Activated CD8-positive, alpha-beta memory T cell treated with anti-CD3 and anti-CD28 coated beads, Interleukin-2, amount 10 ng/mL, durations not matched to agents 7 days and 5 days (primary cell): ENCODE measurements at regions not wholly inside any gene's neighbourhood (a gene's known extent, or its start where the extent isn't known, plus 50 kb on each side); places are given as distances from the start of the nearest gene placed in this dataset.

Source experiments
- ATAC-seq: fragments of 150-1000 bp; cut with Tn5 transposase; one replicate; pipeline ENCODE4 v1.10.0; 2021; ENCODE audit warnings: moderate library complexity
- CTCF ChIA-PET: fragments of 350-600 bp; sonication (Branson Sonifier 250); formaldehyde crosslinking; loops from one replicate; lab custom pipeline; 2021; ENCODE audit warnings: antibody characterized with exemption; lab: Charles Lee
- DNase-seq: peaks from one replicate; pipeline ENCODE4 v3.0.0-alpha.2; 2020
- H3K27ac Mint-ChIP-seq: one replicate; pipeline ENCODE4 v1.8.0; 2021; ENCODE audit warnings: mild to moderate bottlenecking, mixed read lengths
- H3K27me3 Mint-ChIP-seq: one replicate; pipeline ENCODE4 v1.8.0; 2021; ENCODE audit warnings: mixed read lengths
- H3K36me3 Mint-ChIP-seq: one replicate; pipeline ENCODE4 v1.8.0; 2021; ENCODE audit warnings: mild to moderate bottlenecking, mixed read lengths
- H3K4me1 Mint-ChIP-seq: one replicate; pipeline ENCODE4 v1.8.0; 2021; ENCODE audit warnings: mixed read lengths
- H3K4me3 Mint-ChIP-seq: one replicate; pipeline ENCODE4 v1.8.0; 2021; ENCODE audit warnings: mild to moderate bottlenecking, moderate library complexity, mixed read lengths
- H3K9me3 Mint-ChIP-seq: one replicate; pipeline ENCODE4 v1.8.0; 2022; ENCODE audit warnings: low read depth, mixed read lengths

DNA sequence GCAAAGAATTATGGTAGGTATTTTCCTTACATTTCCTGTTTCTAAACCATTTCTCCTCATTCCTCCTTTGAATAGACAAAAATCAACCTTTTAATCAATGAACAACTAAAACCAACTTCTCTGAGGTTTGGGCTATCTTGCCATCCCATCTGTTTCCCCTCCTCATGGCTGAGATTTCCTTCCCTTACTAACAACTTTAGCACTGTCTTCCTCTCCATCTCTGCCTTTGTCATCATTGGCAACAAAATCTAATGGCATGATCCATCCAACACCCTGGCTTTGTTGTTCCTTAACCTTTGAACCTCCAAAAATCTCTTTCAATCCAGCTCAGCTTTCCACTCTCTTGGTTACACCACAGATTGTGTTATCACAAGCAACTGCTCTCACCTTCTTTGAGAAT lies 95.3 kb upstream of the FAM136A start:
- ATAC-seq: no peak
- H3K36me3 Mint-ChIP-seq: no peaks in the 10 kb centered on the region
- H3K4me1 Mint-ChIP-seq: no peaks in the 10 kb centered on the region
- no peak overlapping the region for H3K27ac Mint-ChIP-seq
- no peak for DNase-seq
- H3K9me3 Mint-ChIP-seq: no peaks in the 10 kb centered on the region
- no peak overlapping the region for H3K4me3 Mint-ChIP-seq
- H3K27me3 Mint-ChIP-seq: peaks cover 44% of the 10 kb centered on the region
- CTCF ChIA-PET: no interaction called here

DNA sequence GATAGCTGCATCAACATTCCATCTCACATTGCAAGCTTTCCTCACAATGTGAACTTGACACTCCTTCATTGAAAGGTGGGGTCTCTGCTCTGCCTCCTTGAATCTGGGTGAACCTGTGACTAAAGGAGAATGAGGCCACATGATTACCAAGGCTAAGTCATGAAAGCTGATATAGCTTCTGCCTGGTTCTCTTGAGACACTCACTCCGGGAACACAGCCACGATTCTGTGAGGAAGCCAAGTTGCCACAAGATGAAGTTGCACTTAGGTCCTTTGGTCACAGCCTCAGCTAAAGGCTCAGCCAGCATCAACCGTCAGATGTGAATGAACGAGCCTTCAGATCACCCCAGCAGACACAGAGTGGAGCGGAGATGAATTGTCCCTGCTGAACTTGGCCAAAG lies 94.7 kb upstream of the FAM136A start:
- no peak for ATAC-seq
- DNase-seq: no peak
- Mint-ChIP-seq H3K4me3 (no peak overlapping the region), H3K9me3 (no peaks in the 10 kb centered on the region), H3K36me3 (no peaks in the 10 kb centered on the region), H3K27me3 (peaks cover 39% of the 10 kb centered on the region), H3K4me1 (no peaks in the 10 kb centered on the region), H3K27ac (no peak overlapping the region)
- CTCF ChIA-PET: no interaction called here

- Mint-ChIP-seq H3K9me3 (no peaks in the 10 kb centered on the region), H3K4me1 (no peaks in the 10 kb centered on the region), H3K36me3 (no peaks in the 10 kb centered on the region), H3K4me3 (no peak overlapping the region), H3K27me3 (peaks cover 34% of the 10 kb centered on the region), H3K27ac (no peak overlapping the region)
- ATAC-seq (no peak), DNase-seq (no peak)
- CTCF ChIA-PET: interaction anchor here (0.6 kb wide), 1 partner anchor 82 kb away, joined by 3 read pairs; no protein-coding TSS in a partner anchor
These were observed 92.0 kb upstream of the FAM136A start for GRCh38 chr2:70393881-70394280.

- H3K9me3 Mint-ChIP-seq: no peaks in the 10 kb centered on the region
- H3K36me3 Mint-ChIP-seq: no peaks in the 10 kb centered on the region
- CTCF ChIA-PET: no interaction called here
- H3K4me1 Mint-ChIP-seq: no peaks in the 10 kb centered on the region
- peaks cover 34% of the 10 kb centered on the region for H3K27me3 Mint-ChIP-seq
- ATAC-seq (no peak), DNase-seq (no peak)
- no peak overlapping the region for H3K4me3 Mint-ChIP-seq
- no peak overlapping the region for H3K27ac Mint-ChIP-seq
These were observed 90.1 kb upstream of the FAM136A start for GRCh38 chr2:70391988-70392387.

DNA sequence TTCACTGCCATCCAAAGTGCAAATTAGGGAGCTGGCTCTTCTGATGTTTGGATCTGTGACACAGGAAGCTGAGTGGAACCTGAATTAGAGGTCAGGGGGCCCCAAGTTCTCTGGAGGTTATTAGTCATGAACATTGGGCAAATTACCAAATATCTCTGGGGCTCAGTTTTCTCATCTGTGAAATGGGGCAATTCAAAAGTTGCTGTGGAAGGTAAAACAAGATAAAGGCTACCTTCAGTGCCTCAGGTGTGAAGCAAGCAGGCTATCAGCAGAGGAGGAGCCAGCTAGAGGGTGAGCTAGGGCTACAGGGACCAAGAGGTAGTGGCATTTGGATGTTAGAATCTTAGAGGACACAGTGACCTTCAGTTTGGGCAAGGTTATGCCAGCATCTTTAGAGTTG lies 89.4 kb upstream of the FAM136A start:
- CTCF ChIA-PET: no interaction called here
- peaks cover 29% of the 10 kb centered on the region for H3K27me3 Mint-ChIP-seq
- H3K4me3 Mint-ChIP-seq: no peak overlapping the region
- DNase-seq (no peak), ATAC-seq (no peak)
- no peak overlapping the region for H3K27ac Mint-ChIP-seq
- H3K4me1 Mint-ChIP-seq: no peaks in the 10 kb centered on the region
- H3K9me3 Mint-ChIP-seq: no peaks in the 10 kb centered on the region
- no peaks in the 10 kb centered on the region for H3K36me3 Mint-ChIP-seq

- Mint-ChIP-seq H3K9me3 (no peaks in the 10 kb centered on the region), H3K4me3 (no peak overlapping the region), H3K4me1 (no peaks in the 10 kb centered on the region), H3K27ac (no peak overlapping the region), H3K36me3 (no peaks in the 10 kb centered on the region), H3K27me3 (peaks cover 22% of the 10 kb centered on the region)
- DNase-seq: no peak
- no peak for ATAC-seq
- CTCF ChIA-PET: no interaction called here
These were observed 86.9 kb upstream of the FAM136A start for GRCh38 chr2:70388813-70389212.

DNA sequence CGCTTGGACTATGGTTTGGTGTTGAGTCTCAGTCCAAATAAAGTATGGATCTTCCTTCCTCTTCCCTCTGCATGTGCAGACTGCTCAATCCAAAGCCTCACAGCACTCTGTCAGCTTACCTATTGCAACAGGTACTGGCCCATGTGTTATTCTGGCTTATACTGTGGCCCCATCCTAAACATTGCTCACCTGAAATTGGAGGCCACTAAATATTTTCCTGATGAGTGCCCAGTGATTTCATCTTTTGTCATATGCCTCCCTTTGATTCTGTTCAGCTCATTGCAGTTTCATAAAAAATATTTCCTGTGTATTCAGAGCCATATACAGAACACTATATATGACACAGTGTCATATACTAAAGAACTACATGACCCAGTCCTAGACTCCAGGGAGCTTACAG lies 86.3 kb upstream of the FAM136A start:
- H3K4me1 Mint-ChIP-seq: no peaks in the 10 kb centered on the region
- no peaks in the 10 kb centered on the region for H3K36me3 Mint-ChIP-seq
- CTCF ChIA-PET: no interaction called here
- no peak overlapping the region for H3K27ac Mint-ChIP-seq
- peaks cover 27% of the 10 kb centered on the region for H3K27me3 Mint-ChIP-seq
- no peaks in the 10 kb centered on the region for H3K9me3 Mint-ChIP-seq
- DNase-seq: no peak
- no peak overlapping the region for H3K4me3 Mint-ChIP-seq
- ATAC-seq: no peak

DNA sequence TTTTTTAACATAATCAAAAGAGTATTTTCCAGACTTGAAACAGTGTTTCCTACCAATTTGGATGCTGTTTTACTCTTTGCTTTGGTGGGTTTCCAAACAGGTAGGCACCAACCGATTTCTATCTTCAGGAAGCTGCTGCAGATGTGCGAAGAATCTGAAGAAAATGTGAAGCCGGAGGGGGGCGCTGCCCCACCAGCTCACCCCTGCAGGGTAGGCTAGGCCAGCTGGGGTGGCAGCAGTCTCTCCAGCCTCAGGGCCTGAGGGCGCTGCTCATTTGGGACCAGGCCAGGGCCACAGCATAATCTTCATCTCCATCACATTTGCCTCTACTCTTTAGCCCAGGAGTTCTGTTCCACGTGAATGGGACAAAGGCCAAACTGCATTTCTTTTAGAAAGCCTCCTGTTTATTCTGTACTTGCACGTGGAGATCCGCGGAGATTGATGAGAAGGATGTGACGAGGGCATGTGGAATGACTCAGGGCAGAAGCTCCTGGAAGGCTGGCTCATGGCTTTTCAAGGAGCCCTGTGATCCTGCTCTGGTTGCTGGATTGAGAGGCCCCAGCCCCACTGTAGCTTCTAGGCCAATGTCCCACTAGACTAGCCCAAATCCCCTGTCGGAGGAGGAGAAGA lies 84.2 kb upstream of the FAM136A start:
- DNase-seq: no peak

DNA sequence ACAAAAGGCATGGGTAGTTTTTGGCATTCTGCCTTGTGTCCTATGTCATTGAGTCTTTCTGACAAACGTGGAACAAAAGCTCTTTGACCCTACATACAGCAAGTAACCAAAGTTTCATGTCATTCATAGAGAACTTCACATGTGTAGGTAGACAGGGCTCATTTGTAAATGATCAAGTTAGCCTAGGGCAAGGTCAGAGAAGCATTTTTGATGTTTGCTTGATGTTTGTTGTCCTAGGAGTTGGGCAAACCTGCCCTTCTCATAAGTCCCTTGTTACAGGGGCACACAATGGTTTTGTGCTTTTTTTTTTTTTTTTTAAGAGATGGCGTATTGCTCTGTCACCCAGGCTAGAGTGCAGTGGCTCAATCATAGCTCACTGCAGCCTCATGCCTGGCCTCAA lies 83.3 kb upstream of the FAM136A start:
- Mint-ChIP-seq H3K4me3 (no peak overlapping the region), H3K36me3 (no peaks in the 10 kb centered on the region), H3K9me3 (no peaks in the 10 kb centered on the region), H3K27ac (no peak overlapping the region), H3K4me1 (peaks cover 2% of the 10 kb centered on the region), H3K27me3 (peaks cover 27% of the 10 kb centered on the region)
- CTCF ChIA-PET: interaction anchor here (0.7 kb wide), 1 partner anchor 234 kb away, joined by 3 read pairs; no protein-coding TSS in a partner anchor
- no peak for ATAC-seq
- DNase-seq: no peak

More for the DNA sequence above, 84.2 kb upstream of the FAM136A start:
- Mint-ChIP-seq H3K36me3 (no peaks in the 10 kb centered on the region), H3K4me3 (no peak overlapping the region), H3K27ac (no peak overlapping the region), H3K27me3 (peaks cover 23% of the 10 kb centered on the region), H3K4me1 (peaks cover 2% of the 10 kb centered on the region), H3K9me3 (no peaks in the 10 kb centered on the region)
- no peak for ATAC-seq
- CTCF ChIA-PET: interaction anchor here (0.7 kb wide), 1 partner anchor 233 kb away, joined by 3 read pairs; no protein-coding TSS in a partner anchor

DNA sequence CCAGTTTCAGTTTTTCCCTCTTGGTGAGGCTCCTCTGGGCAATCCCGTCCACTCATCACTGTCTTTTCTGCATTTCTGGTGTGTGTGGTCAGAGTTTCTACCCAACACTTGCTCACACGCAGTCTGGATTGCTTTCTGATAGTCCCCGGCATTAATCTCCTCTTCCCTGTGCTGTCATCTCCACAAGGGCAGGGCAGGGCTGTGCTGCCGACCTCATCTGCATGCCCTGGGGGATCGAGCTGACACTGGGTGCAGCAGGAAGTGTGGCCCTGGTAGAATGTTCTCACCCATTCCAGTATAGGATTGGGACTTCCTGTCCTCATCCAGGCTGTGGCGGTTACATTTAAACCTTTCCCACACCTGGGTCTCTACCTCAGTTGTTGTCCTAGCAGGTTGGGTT lies 80.0 kb upstream of the FAM136A start:
- peaks cover 34% of the 10 kb centered on the region for H3K27me3 Mint-ChIP-seq
- no peaks in the 10 kb centered on the region for H3K9me3 Mint-ChIP-seq
- H3K36me3 Mint-ChIP-seq: no peaks in the 10 kb centered on the region
- no peak for DNase-seq
- CTCF ChIA-PET: no interaction called here
- H3K27ac Mint-ChIP-seq: no peak overlapping the region
- H3K4me1 Mint-ChIP-seq: peaks cover 2% of the 10 kb centered on the region
- no peak overlapping the region for H3K4me3 Mint-ChIP-seq
- no peak for ATAC-seq

GRCh38 chr2:70381235-70381634 lies 79.4 kb upstream of the FAM136A start:
- Mint-ChIP-seq H3K4me3 (no peak overlapping the region), H3K36me3 (no peaks in the 10 kb centered on the region), H3K9me3 (no peaks in the 10 kb centered on the region), H3K27me3 (peaks cover 35% of the 10 kb centered on the region), H3K27ac (no peak overlapping the region), H3K4me1 (peaks cover 2% of the 10 kb centered on the region)
- CTCF ChIA-PET: no interaction called here
- ATAC-seq: no peak
- no peak for DNase-seq

- DNase-seq (no peak), ATAC-seq (no peak)
- Mint-ChIP-seq H3K4me3 (no peak overlapping the region), H3K9me3 (no peaks in the 10 kb centered on the region), H3K4me1 (peaks cover 2% of the 10 kb centered on the region), H3K27ac (no peak overlapping the region), H3K27me3 (peaks cover 35% of the 10 kb centered on the region), H3K36me3 (no peaks in the 10 kb centered on the region)
- CTCF ChIA-PET: no interaction called here
These were observed 78.8 kb upstream of the FAM136A start for GRCh38 chr2:70380621-70381020.

GRCh38 chr2:70374616-70375015 lies 72.7 kb upstream of the FAM136A start:
- H3K27me3 Mint-ChIP-seq: peaks cover 27% of the 10 kb centered on the region
- H3K27ac Mint-ChIP-seq: no peak overlapping the region
- no peaks in the 10 kb centered on the region for H3K4me1 Mint-ChIP-seq
- ATAC-seq (no peak), DNase-seq (no peak)
- CTCF ChIA-PET: interaction anchor here (1.3 kb wide), 1 partner anchor 20 kb away, joined by 3 read pairs; no protein-coding TSS in a partner anchor
- H3K9me3 Mint-ChIP-seq: no peaks in the 10 kb centered on the region
- H3K4me3 Mint-ChIP-seq: no peak overlapping the region
- no peaks in the 10 kb centered on the region for H3K36me3 Mint-ChIP-seq

DNA sequence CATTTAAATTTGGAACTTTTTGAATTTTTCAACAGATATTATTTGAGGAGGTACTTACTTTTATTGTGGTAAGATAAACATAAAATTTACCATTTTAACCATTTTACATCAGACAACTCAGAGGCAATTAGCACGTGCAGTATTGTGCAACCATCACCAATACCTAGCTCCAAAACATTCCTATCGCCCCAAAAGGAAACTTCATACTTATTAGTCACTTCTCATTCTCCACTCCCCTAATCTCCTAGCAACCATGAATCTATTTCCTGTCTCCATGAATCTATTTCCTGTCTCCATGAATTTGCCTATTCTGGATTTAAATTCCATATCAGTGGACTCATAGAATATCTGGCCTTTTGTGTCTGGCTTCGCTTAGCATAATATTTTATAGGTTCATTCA lies 69.9 kb upstream of the FAM136A start:
- Mint-ChIP-seq H3K27ac (no peak overlapping the region), H3K27me3 (peaks cover 10% of the 10 kb centered on the region), H3K36me3 (no peaks in the 10 kb centered on the region), H3K4me1 (no peaks in the 10 kb centered on the region), H3K9me3 (no peaks in the 10 kb centered on the region), H3K4me3 (no peak overlapping the region)
- DNase-seq (no peak), ATAC-seq (no peak)
- CTCF ChIA-PET: no interaction called here
